ENCODE measurements at regions not wholly inside any gene's neighbourhood (a gene's known extent, or its start where the extent isn't known, plus 50 kb on each side); places are given as distances from the start of the nearest gene placed in this dataset.
A peak's percentile ranks its signal among the peaks of the same experiment; 100 is the strongest.

GRCh38 chr1:67575861-67576260, 109.1 kb upstream of the GADD45A start:
- H3K27ac ChIP-seq (ENCODE audit: low read depth, low read length): peak overlapping the region; percentile 39; the same call in 1 of the 2 replicates
- H3K4me1 ChIP-seq (ENCODE audit: control insufficient read depth, insufficient read depth, low read length, unreplicated experiment): peaks cover 20% of the 10 kb centered on the region
- H2AFZ ChIP-seq (ENCODE audit: low read length, unreplicated experiment): no peak overlapping the region
- no peak overlapping the region for H3K4me3 ChIP-seq (ENCODE audit: low read depth, low read length)
- H3K36me3 ChIP-seq (ENCODE audit: insufficient read depth, low read length): no peaks in the 10 kb centered on the region
- H3K27me3 ChIP-seq (ENCODE audit: insufficient read depth, low read length): no peaks in the 10 kb centered on the region
- H3K79me2 ChIP-seq (ENCODE audit: control insufficient read depth, insufficient read depth, low read length, unreplicated experiment): no peaks in the 10 kb centered on the region

- Histone ChIP-seq H3K36me3 (ENCODE audit: insufficient read depth, low read length) (no peaks in the 10 kb centered on the region), H3K79me2 (ENCODE audit: control insufficient read depth, insufficient read depth, low read length, unreplicated experiment) (no peaks in the 10 kb centered on the region), H3K4me1 (ENCODE audit: control insufficient read depth, insufficient read depth, low read length, unreplicated experiment) (peaks cover 14% of the 10 kb centered on the region)
These were observed 108.5 kb upstream of the GADD45A start for GRCh38 chr1:67576474-67576873.

GRCh38 chr1:67577646-67578045, 107.4 kb upstream of the GADD45A start:
- Histone ChIP-seq H2AFZ (ENCODE audit: low read length, unreplicated experiment) (no peak overlapping the region), H3K27ac (ENCODE audit: low read depth, low read length) (no peak overlapping the region), H3K79me2 (ENCODE audit: control insufficient read depth, insufficient read depth, low read length, unreplicated experiment) (no peaks in the 10 kb centered on the region), H3K4me3 (ENCODE audit: low read depth, low read length) (no peak overlapping the region), H3K27me3 (ENCODE audit: insufficient read depth, low read length) (no peaks in the 10 kb centered on the region), H3K36me3 (ENCODE audit: insufficient read depth, low read length) (no peaks in the 10 kb centered on the region), H3K4me1 (ENCODE audit: control insufficient read depth, insufficient read depth, low read length, unreplicated experiment) (peaks cover 11% of the 10 kb centered on the region)

More at GRCh38 chr1:67576474-67576873, 108.5 kb upstream of the GADD45A start:
- no peaks in the 10 kb centered on the region for H3K27me3 ChIP-seq (ENCODE audit: insufficient read depth, low read length)
- H3K4me3 ChIP-seq (ENCODE audit: low read depth, low read length): no peak overlapping the region
- no peak overlapping the region for H2AFZ ChIP-seq (ENCODE audit: low read length, unreplicated experiment)
- H3K27ac ChIP-seq (ENCODE audit: low read depth, low read length): peak overlapping the region; percentile 39; the same call in 1 of the 2 replicates

GRCh38 chr1:67578397-67579020, 106.5 kb upstream of the GADD45A start:
- peaks cover 11% of the 10 kb centered on the region for H3K4me1 ChIP-seq (ENCODE audit: control insufficient read depth, insufficient read depth, low read length, unreplicated experiment)
- H3K27me3 ChIP-seq (ENCODE audit: insufficient read depth, low read length): no peaks in the 10 kb centered on the region
- H3K36me3 ChIP-seq (ENCODE audit: insufficient read depth, low read length): no peaks in the 10 kb centered on the region
- H3K27ac ChIP-seq (ENCODE audit: low read depth, low read length): no peak overlapping the region
- H2AFZ ChIP-seq (ENCODE audit: low read length, unreplicated experiment): no peak overlapping the region
- no peak overlapping the region for H3K4me3 ChIP-seq (ENCODE audit: low read depth, low read length)
- H3K79me2 ChIP-seq (ENCODE audit: control insufficient read depth, insufficient read depth, low read length, unreplicated experiment): no peaks in the 10 kb centered on the region

GRCh38 chr1:67579623-67580394, 105.2 kb upstream of the GADD45A start:
- Histone ChIP-seq H3K4me3 (ENCODE audit: low read depth, low read length) (no peak overlapping the region), H2AFZ (ENCODE audit: low read length, unreplicated experiment) (no peak overlapping the region), H3K27ac (ENCODE audit: low read depth, low read length) (no peak overlapping the region), H3K27me3 (ENCODE audit: insufficient read depth, low read length) (no peaks in the 10 kb centered on the region), H3K79me2 (ENCODE audit: control insufficient read depth, insufficient read depth, low read length, unreplicated experiment) (no peaks in the 10 kb centered on the region), H3K36me3 (ENCODE audit: insufficient read depth, low read length) (no peaks in the 10 kb centered on the region), H3K4me1 (ENCODE audit: control insufficient read depth, insufficient read depth, low read length, unreplicated experiment) (peaks cover 11% of the 10 kb centered on the region)

GRCh38 chr1:67580691-67581403, 104.2 kb upstream of the GADD45A start:
- H2AFZ ChIP-seq (ENCODE audit: low read length, unreplicated experiment): no peak overlapping the region
- H3K4me3 ChIP-seq (ENCODE audit: low read depth, low read length): no peak overlapping the region
- no peak overlapping the region for H3K27ac ChIP-seq (ENCODE audit: low read depth, low read length)
- no peaks in the 10 kb centered on the region for H3K27me3 ChIP-seq (ENCODE audit: insufficient read depth, low read length)
- H3K4me1 ChIP-seq (ENCODE audit: control insufficient read depth, insufficient read depth, low read length, unreplicated experiment): peaks cover 7% of the 10 kb centered on the region
- no peaks in the 10 kb centered on the region for H3K79me2 ChIP-seq (ENCODE audit: control insufficient read depth, insufficient read depth, low read length, unreplicated experiment)
- no peaks in the 10 kb centered on the region for H3K36me3 ChIP-seq (ENCODE audit: insufficient read depth, low read length)

GRCh38 chr1:67582625-67583461, 102.2 kb upstream of the GADD45A start:
- no peak overlapping the region for H3K4me3 ChIP-seq (ENCODE audit: low read depth, low read length)
- peaks cover 9% of the 10 kb centered on the region for H3K4me1 ChIP-seq (ENCODE audit: control insufficient read depth, insufficient read depth, low read length, unreplicated experiment)
- H2AFZ ChIP-seq (ENCODE audit: low read length, unreplicated experiment): no peak overlapping the region
- no peaks in the 10 kb centered on the region for H3K79me2 ChIP-seq (ENCODE audit: control insufficient read depth, insufficient read depth, low read length, unreplicated experiment)
- no peak overlapping the region for H3K27ac ChIP-seq (ENCODE audit: low read depth, low read length)
- no peaks in the 10 kb centered on the region for H3K27me3 ChIP-seq (ENCODE audit: insufficient read depth, low read length)
- H3K36me3 ChIP-seq (ENCODE audit: insufficient read depth, low read length): no peaks in the 10 kb centered on the region

- Histone ChIP-seq H3K36me3 (ENCODE audit: insufficient read depth, low read length) (no peaks in the 10 kb centered on the region), H3K79me2 (ENCODE audit: control insufficient read depth, insufficient read depth, low read length, unreplicated experiment) (no peaks in the 10 kb centered on the region), H3K27me3 (ENCODE audit: insufficient read depth, low read length) (no peaks in the 10 kb centered on the region), H3K4me1 (ENCODE audit: control insufficient read depth, insufficient read depth, low read length, unreplicated experiment) (peaks cover 9% of the 10 kb centered on the region), H3K27ac (ENCODE audit: low read depth, low read length) (no peak overlapping the region), H3K4me3 (ENCODE audit: low read depth, low read length) (no peak overlapping the region), H2AFZ (ENCODE audit: low read length, unreplicated experiment) (no peak overlapping the region)
These were observed 101.5 kb upstream of the GADD45A start for GRCh38 chr1:67583462-67583950.

GRCh38 chr1:67584938-67585337, 100.1 kb upstream of the GADD45A start:
- H3K79me2 ChIP-seq (ENCODE audit: control insufficient read depth, insufficient read depth, low read length, unreplicated experiment): no peaks in the 10 kb centered on the region
- H3K27ac ChIP-seq (ENCODE audit: low read depth, low read length): no peak overlapping the region
- no peak overlapping the region for H3K4me3 ChIP-seq (ENCODE audit: low read depth, low read length)
- no peaks in the 10 kb centered on the region for H3K27me3 ChIP-seq (ENCODE audit: insufficient read depth, low read length)
- no peaks in the 10 kb centered on the region for H3K36me3 ChIP-seq (ENCODE audit: insufficient read depth, low read length)
- H2AFZ ChIP-seq (ENCODE audit: low read length, unreplicated experiment): no peak overlapping the region
- peaks cover 9% of the 10 kb centered on the region for H3K4me1 ChIP-seq (ENCODE audit: control insufficient read depth, insufficient read depth, low read length, unreplicated experiment)

GRCh38 chr1:67586596-67586995, 98.4 kb upstream of the GADD45A start:
- Histone ChIP-seq H3K36me3 (ENCODE audit: insufficient read depth, low read length) (no peaks in the 10 kb centered on the region), H3K4me3 (ENCODE audit: low read depth, low read length) (no peak overlapping the region), H2AFZ (ENCODE audit: low read length, unreplicated experiment) (peak overlapping the region; percentile 83), H3K27ac (ENCODE audit: low read depth, low read length) (no peak overlapping the region), H3K4me1 (ENCODE audit: control insufficient read depth, insufficient read depth, low read length, unreplicated experiment) (peaks cover 9% of the 10 kb centered on the region), H3K79me2 (ENCODE audit: control insufficient read depth, insufficient read depth, low read length, unreplicated experiment) (no peaks in the 10 kb centered on the region), H3K27me3 (ENCODE audit: insufficient read depth, low read length) (no peaks in the 10 kb centered on the region)
